Left forelimb (tissue), 1 donor: ENCODE measurements at regions not wholly inside any gene's neighbourhood (a gene's known extent, or its start where the extent isn't known, plus 50 kb on each side); places are given as distances from the start of the nearest gene placed in this dataset.

ENCODE experiments used
- DNase-seq: peaks from one replicate; pipeline ENCODE4 v3.0.0-alpha.2; 2018; ENCODE audit warnings: low spot score

DNA sequence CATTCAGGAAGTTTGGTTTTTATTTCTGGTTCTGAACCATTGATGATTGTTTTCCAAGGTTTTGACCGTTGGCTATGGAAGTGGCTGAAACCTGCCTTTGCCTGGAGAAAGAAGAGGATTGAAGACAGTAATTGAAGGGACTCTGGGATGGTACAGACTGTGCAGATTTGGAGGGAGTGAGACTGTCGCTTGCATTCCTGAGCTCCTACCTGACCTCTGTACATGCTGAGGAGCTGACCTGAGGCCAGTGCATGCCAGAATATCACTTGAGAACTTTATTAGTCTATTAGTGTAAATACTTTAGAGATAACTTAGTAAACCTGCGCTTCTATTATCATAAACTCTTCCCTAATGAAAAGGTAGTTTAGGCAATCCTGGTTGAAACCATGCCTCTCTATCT is 276.4 kb downstream of the IRS2 start:
- no peak for DNase-seq

DNA sequence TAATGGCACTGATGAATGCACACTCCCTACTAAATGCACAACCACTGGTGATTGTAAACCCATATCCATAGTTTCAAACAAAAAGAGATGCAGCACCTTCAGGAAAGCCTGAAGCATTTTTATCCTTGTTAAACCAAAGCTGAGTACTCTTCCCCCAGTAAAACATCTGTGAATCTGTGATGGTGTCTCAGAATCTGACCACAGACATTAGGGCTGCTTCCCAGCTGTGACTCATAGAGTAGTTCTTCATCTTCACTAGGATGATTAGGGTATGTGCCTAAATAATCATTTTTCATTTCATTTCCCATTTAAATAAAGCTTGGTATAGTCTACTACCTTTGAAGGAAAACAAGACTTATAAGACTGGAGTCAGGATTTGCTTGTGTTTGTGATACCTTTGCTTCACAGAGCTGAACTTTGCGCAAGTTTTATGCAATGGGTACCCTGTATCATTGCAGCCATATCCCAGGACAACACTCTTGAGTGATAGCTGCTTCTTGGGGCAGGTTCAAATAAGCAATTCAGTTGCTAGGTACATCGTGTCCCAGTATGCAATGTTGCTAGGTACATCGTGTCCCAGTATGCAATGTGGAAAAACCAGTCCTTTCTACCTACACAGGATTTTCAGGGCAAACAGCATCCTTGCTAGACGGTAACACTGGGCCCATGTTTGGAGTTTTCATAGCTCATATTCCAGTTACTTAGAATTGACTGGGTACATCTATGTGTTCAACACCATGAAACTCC is 277.1 kb downstream of the IRS2 start:
- DNase-seq: no peak

DNA sequence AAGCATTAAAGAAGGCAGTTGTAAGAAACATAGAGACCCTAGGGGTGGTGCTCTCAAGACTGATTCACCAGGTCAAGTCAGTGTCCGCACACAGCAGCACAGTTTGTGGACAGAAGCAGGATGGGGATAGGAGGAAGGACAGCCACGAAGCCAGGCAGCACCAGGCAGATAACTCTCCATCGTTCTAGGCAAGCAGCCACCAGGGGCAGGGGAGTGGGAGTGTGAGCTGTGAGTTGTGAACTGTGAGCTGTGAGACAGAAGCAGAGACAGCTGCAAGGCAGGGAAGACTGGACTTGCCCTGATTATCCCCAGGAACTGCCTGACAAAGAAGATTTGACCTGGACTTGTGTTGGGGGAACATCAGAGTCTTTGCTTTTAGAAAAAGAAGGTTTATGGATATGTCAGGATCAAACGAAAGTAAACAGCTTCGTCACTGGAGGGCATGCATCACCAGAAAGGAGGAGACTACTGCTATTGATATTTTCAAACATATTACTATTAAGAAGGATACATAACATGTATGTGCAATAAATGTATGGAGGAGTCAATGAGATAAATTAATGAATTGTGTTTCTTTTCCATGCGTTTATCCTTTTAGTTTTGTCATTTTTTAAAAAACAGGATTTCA is 286.1 kb downstream of the IRS2 start:
- no peak for DNase-seq

DNA sequence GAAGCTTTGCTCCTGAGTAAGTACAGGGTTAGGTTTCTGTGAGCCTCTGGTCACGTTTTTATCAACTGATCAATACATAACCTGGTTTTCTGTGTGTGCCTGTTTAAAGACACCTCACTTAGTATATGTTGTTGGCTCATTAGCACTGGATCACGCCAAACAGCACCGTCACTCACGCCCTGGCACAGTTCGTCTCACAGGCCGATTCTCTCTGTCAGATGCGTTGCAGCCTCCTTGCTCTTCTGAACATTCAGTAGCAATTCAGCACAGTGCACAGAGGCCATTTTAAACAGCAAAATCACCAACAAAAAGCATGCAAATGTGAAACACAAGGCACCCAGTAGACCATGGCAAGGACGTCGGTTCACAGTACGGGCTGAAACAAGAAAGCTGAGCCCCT is 288.5 kb downstream of the IRS2 start:
- DNase-seq: no peak

DNA sequence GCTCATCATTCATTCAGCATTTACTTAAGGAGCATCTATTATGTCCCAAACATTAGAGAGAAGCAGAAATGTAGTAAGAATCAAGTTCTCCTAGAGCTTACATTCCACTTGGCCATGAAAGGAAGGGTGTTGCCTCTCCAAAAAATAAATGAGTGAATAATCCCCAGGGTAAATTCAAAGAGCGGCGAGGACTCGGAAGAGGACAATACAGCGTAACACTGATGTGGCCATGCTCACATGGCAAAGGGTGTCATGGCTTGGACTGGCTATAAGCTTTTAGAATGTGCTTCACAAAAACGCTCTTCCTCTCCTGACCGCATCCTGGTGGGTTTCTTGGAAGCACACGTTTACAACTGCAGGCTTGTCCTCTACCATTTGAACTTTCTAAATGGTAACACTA is 290.2 kb downstream of the IRS2 start:
- DNase-seq: no peak

DNA sequence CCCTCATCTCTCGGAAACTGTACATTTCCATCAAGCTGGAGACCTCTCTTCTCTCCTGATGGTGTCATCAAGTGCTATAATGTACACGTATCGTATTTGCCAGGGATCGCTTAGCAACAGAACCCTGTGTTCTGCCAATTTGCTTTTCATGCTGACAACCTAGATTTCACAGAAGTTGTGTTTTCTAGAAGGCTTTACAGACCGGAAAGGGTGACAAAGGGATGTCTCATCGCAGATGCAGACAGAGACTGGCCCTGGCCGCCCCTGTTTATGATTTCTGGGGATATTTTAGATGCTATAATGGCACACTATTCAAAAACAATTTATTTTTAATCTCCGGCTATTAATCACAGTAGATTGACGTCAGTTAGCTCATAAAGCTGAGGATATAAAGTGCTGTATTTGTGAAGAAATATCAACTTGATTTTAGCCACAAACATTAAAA is 291.4 kb downstream of the IRS2 start:
- DNase-seq: no peak

DNA sequence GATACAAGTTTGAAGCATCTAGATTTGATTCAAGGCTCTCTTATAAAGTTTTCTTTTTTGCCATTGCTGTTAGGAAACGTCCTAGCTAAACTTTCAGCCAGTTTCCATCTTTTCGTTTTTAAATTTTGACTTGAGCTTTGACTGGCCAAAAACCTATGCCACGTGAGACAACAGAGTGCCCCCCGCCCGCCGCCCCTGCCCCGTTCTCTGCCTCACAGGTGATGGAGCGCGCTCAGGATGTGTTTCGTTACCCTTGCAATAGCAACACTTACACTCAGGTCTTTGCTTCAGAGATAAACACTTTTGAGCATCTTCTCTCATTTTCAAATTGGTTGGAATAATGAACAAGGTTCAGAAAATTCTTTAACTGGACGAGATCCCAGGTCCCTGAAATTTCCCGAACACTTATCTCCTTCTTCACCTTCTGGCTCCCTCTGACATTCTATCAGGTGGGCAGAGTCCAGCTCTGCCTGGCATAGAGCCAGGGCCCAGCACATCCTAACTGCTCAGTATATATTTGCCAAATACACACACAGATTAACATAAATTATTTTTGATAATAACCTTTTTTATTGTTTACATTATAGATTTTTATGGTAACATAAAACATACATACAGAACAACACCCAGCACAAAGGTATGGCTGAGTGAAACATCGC is 301.1 kb downstream of the IRS2 start:
- no peak for DNase-seq

DNA sequence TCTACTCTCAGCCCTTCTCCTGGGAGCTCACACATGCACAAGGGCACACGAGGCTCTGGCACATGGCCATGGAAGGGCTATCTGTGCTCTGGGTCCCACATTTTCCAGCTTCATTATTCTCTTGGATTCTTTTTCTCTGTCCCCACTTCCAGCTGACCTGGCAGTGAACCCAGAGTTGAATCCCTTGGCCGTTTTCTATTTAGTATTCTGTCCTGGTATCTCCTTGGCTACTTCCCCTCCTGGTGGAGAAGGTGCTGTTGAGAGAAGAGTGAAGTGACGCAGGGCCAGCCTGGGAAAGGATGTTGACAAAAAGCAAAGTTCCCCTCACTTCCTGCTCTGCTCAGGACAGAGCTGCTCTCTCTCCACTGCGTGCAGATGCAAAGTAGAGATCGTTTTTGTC is 303.1 kb downstream of the IRS2 start:
- DNase-seq: no peak

DNA sequence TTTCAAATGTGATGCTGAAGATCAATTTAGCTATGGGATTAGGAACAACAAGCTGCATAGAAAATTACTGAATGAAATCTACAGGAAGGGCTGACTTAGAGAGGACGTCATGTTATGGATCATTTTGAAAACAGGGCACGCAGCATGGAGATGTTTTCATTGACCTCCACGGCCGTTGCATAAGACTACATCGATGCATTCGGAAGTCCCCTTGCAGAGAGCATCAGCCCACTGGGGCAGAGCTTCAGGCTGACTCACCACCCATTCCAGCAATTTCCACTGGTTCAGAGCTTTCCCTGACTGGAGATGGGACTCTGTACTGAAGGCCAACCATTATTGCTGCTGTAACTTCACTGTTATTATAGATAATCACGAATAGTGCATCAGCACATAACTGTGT is 305.3 kb downstream of the IRS2 start:
- DNase-seq: no peak

DNA sequence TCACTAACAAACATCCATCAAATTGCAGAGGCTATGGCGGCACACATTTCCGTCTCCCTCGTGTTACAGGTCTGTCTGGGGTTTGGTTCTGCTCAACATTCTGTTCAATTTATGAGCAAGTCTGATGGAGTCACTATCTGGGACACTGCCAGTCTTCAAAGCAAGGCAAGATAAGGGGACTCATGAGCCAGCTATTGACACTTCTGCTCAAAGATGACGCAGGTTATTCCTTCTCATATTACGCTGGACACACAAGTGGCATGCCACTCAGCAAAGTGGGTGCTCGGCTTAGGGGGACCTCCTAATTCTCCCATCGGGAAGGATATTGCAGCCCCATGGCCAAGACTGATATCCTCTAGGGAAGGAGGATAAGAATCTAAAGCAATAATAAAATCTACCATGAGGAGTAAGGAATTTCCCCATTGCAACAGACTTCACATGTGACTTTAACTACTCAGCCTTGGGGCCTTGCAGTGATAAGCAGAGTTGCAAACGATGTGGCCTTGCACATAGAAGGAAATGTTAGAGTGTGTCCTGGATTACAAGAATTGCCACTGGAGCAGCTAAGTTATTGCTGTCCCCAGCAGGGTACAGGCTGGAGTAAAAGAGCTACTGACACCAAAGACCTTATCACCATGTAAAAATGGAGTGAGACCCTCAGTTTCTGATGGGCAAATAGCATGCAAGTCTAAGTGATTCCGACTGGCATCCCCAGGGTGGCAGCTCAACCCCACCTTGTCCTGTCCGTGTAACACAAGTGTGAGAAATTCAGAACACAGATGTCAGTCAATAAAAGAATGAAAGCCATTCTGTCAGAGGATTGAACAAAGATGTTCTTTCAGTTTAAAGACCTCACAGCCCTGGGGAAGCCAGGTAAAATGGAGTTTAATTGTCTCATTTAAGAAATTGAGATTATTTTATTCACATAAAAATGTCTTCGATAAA is 306.1 kb downstream of the IRS2 start:
- DNase-seq: no peak

DNA sequence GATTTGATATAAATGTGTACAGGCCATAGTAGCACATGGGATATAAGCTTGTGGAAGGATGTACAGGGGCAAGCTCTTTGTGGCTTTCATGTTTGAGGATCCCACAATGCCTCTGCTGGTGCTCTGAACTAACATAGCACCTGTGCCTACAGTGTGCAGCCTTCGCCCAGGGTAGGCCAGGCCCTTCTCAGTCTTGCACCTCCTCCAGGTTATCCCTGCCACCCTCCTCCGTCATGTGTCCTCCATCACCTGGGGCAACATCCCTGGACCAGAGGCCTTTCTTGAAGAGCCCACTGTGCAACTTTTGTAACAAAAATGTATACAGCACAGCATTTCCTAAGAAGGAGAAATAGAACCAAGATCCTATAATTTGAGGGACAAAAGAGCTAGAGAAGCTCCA is 306.8 kb downstream of the IRS2 start:
- DNase-seq: no peak

DNA sequence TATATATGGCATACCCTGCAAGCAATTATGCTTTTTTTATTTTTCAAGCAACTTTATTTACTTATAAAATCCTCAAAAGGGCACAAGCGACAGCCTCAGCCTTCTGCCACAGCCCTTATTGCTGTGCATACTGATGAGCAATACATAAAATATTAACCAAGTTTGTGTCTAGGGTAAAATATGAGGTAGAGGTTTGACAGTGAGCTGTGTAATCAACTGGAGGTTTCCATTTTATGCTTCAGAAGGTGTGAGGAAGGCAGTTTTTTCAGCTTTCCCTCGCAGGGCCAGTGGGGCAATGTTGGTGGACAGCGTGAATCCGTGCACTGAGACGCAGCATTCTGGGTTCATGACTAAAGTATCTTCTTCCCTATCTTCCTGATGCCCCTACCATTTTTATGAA is 310.4 kb downstream of the IRS2 start:
- no peak for DNase-seq

DNA sequence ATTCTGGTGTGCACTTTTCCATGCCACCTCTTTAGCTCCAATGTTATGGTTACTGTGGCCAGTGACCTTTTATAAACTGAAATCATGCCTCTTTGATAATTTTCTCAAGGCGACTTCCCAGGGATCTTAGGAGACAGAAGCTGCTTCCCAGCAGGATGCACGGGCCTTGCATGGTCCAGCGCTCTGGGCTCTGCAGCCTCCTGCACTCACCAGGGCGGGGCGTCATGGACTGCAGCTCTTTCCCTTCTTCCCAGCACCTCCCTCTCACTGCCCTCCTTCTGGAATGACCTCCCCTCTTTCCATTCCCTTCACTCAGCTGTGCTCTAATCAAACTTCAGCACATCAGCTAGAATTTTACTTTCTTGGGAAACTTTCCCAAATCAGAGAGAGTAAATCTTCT is 318.3 kb downstream of the IRS2 start:
- DNase-seq: no peak

DNA sequence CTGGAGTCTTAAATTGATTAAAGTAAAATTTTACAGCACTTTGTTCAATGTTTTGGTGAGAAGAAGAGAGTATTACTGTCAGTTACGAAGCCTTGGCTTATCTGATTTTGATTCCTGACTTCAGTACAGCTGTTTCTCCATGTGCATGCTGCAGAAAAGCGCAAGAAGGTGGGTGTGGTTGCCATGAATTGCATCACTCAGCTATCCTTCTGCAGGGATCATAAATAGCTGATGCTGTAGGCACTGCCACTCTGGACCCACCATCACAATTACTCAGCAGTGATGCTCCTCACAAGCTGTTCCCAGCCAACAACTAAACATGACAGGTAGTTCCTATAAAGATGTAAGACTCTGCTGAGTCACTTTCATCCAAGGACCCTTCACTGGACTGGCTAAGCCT is 321.2 kb downstream of the IRS2 start:
- no peak for DNase-seq

DNA sequence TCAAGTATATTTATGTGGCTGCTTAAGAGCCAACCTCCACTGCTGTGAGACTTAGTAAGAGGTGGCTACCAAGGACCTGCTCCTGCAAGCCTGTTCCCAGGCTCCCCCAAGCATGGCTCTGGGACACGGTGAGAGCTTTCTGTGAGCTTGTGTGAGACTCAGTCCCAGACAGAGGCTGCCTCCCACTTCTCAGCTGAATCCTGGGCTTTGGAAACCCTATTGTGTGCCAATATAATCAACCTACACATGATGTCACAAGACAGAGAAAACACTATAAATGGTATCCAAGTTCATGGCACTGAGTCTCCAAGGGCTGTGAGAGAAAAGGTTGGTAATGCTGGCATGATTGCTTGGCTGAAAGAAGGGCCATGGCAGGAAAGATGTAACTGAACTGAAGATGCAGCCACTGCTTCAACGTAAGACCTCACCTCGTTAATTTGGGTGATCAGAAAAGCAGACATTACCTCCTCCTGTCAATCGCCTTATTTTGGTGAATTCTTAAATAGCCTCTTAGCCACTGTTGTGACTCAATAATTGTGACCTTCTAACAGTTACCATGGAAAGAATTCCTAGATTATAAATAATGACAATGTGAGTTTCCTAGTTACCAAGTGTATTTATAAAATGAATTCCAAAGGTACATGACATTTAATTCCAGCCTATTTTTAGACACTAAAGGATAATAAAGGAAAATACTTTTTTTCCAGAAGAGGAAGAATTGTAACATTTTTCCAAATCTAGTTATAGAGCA is 332.0 kb downstream of the IRS2 start:
- no peak for DNase-seq

DNA sequence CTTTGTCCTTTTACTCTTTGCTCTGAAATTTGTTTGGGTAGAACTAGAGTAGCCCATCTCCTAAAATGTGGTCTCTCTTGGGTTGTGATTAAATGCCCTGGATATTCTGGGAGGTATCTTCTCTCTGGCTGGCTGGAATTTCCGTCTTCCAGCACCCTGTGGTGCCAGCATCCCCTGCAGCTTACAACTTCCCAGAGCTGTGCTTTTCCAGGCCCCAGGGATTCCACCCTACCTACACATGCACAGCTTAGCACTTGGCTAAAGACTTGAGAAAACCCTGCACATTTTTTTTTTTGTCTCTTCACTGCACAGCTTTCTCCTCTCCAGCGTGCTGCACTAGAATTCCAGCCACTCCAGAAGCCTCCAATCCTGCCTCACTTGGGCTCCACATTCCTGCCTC is 334.7 kb downstream of the IRS2 start:
- DNase-seq: no peak

DNA sequence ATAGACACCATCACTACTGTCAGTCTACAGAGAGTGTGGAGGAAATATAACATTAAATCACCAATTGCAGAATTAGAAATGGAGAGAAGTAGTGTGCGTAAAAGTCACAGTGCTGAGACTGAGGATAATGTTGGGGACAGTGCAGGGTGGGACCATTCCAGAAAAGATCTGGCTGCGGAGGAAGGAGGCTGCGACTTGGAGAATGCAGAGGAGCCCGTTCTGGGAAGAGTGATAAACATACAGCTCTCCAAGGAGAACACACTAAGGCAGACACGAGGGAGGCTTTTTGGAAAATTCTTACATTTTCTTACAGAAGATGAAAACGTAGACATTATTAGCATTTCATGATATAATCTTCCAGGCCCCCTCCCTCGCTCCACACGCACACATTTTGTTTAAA is 337.8 kb downstream of the IRS2 start:
- DNase-seq: no peak

DNA sequence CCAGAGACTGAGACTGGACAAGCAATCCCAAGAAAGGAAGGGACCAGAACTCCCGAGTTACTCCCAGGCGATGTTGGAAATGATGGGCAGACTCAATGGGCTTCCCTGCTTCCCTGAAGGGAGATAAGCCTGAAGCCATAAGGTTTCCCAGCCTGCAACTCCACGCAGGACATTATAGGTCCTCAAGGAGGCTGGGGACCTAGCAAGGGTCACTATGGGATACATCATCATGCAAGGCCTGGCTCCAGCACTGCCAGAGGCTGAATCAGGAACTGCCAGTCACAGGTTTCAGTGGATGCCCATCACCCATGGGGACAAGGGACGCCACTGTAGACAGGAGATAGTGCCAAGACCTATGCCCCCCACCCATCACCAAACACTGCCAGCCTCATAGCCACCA is 338.7 kb downstream of the IRS2 start:
- no peak for DNase-seq

DNA sequence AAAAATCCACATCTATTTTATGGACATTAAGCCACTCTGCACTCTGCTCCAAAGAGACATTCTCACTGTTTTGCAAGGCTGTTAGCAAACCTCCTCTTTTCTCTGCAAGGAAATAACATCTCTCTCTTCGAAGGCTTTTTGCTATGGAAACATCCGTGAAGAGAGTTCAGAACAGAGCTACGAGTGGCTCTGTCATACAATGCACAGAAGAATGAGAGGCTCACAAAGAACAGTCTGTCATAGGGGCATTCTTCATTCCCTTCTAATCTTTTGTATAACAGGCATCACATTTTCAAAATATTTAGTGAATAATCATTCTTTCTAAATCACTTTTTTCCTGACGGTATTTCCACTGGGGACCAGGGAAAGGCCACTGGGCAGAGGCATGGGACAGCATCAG is 346.1 kb downstream of the IRS2 start:
- DNase-seq: no peak

DNA sequence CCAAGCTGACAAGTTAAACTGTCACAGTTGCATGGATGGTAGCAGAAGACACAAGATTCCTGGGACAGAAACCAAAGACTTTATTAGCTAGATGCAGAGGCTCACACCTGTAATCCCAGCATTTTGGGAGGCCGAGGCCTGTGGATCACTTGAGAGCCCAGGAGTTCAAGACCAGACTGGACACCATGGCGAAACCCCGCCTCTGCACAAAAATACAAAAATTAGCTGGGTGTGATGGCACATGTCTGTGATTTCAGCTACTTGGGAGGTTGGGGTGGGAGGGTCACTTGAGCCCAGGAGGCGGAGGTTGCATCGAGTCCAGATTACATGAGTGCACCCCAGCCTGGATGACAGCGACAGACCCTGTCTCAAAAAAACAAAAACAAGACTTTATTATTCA is 346.6 kb downstream of the IRS2 start:
- no peak for DNase-seq

DNA sequence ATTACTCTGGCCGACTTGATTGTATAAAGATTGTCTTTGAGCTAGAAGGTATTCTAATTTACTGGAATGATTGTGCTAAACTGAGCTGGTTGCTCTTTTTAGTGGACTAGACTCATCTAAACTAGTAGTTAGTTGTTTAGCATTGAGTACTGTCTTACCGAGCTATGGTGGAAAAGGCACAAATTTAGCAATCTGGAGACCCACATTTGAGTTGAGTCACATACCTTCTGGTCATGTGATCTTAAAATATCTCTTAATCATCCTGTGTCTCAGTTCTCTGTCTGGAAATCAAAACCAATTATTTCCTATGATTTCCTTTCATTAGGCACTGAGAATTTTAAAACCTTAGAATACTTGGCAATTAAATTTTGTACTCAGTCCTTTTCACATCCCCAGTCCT is 349.5 kb downstream of the IRS2 start:
- no peak for DNase-seq
